ENCODE measurements at regions not wholly inside any gene's neighbourhood (a gene's known extent, or its start where the extent isn't known, plus 50 kb on each side); places are given as distances from the start of the nearest gene placed in this dataset.

DNA sequence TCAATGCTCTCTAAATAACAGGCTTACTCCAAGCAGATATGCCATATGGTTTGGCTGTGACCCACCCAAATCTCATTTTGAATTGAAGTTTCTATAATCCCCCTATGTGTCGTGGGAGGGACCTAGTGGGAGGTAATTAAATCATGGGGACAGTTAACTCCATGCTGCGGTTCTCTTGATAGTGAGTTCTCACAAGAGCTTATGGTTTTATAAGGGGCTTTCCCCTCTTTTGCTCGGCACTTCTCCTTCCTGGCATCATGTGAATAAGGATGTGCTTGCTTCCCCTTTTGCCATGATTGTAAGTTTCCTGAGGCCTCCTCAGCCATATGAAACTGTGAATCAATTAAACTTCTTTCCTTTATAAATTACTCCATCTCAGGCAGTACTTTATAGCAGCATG lies 302.7 kb upstream of the ZC3H15 start:
- intact Hi-C loops (cut with DNase I), result no loop called here
- WGBS, result 82% methylated on average over 3 of the region's 3 CpGs
- TF ChIP-seq POLR2AphosphoS5 (IDR thresholded peaks at IDR 0.05) (no peak), POLR2A (IDR thresholded peaks at IDR 0.05) (no peak)
- TF ChIP-seq, protein P1, sequence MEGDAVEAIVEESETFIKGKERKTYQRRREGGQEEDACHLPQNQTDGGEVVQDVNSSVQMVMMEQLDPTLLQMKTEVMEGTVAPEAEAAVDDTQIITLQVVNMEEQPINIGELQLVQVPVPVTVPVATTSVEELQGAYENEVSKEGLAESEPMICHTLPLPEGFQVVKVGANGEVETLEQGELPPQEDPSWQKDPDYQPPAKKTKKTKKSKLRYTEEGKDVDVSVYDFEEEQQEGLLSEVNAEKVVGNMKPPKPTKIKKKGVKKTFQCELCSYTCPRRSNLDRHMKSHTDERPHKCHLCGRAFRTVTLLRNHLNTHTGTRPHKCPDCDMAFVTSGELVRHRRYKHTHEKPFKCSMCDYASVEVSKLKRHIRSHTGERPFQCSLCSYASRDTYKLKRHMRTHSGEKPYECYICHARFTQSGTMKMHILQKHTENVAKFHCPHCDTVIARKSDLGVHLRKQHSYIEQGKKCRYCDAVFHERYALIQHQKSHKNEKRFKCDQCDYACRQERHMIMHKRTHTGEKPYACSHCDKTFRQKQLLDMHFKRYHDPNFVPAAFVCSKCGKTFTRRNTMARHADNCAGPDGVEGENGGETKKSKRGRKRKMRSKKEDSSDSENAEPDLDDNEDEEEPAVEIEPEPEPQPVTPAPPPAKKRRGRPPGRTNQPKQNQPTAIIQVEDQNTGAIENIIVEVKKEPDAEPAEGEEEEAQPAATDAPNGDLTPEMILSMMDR (IDR thresholded peaks at IDR 0.05), result no peak
- no peaks in the 10 kb centered on the region for H3K4me1 ChIP-seq (replicated peaks)
- no peak overlapping the region for H3K27ac ChIP-seq
- no peak overlapping the region for H3K4me3 ChIP-seq
- no peaks in the 10 kb centered on the region for H3K27me3 ChIP-seq (replicated peaks; ENCODE audit: insufficient read depth)
- DNase-seq (ENCODE audit: low spot score), result no peak
- no peaks in the 10 kb centered on the region for H3K9me3 ChIP-seq
- no peaks in the 10 kb centered on the region for H3K36me3 ChIP-seq

DNA sequence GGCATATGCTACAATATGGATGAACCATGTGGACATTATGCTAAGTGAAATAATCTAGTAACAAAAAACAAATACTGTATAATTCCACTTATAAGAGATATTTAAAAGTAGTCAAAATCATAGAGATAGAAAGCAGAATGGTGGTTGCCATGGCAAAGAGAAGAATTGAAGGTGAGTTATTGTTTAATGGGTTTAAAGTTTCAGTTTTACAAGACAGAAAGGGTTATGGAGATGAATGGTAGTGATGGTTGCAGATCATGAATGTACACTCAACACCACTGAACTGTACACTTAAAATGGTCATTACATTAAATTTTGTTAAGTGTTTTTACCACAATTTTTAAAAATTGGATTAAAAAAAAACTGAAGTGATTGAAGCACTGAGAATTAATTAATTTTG lies 298.2 kb upstream of the ZC3H15 start:
- intact Hi-C loops (cut with DNase I), result no loop called here
- Histone ChIP-seq H3K27ac (no peak overlapping the region), H3K27me3 (replicated peaks; ENCODE audit: insufficient read depth) (no peaks in the 10 kb centered on the region), H3K36me3 (no peaks in the 10 kb centered on the region), H3K4me1 (replicated peaks) (no peaks in the 10 kb centered on the region), H3K4me3 (no peak overlapping the region), H3K9me3 (no peaks in the 10 kb centered on the region)
- no peak for TF ChIP-seq POLR2A (IDR thresholded peaks at IDR 0.05)
- TF ChIP-seq, protein P1 (IDR thresholded peaks at IDR 0.05), result no peak
- TF ChIP-seq POLR2AphosphoS5 (IDR thresholded peaks at IDR 0.05), result no peak
- no peak for DNase-seq (ENCODE audit: low spot score)

DNA sequence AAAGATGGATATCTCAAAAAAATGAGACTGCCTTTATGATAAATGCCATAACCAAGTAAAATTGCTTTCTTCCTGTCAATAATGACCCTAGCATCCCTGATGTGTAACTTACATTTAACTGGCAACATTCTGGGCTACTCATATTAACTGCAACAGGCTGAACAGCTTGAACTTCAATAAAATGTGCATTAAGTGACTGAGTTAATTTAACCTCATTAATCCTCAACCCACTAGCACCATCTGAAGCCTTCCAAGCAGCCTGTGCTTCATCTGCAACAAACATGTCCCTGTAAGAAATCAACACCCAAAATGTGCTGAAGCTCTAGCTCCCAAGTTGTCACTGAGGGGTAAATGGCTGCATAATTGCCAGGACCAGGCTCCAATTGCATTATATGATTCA lies 296.2 kb upstream of the ZC3H15 start:
- intact Hi-C loops (cut with DNase I), result no loop called here
- TF ChIP-seq POLR2AphosphoS5 (IDR thresholded peaks at IDR 0.05), result no peak
- no peak overlapping the region for H3K4me3 ChIP-seq
- H3K27me3 ChIP-seq (replicated peaks; ENCODE audit: insufficient read depth), result no peaks in the 10 kb centered on the region
- no peaks in the 10 kb centered on the region for H3K36me3 ChIP-seq
- no peaks in the 10 kb centered on the region for H3K9me3 ChIP-seq
- H3K4me1 ChIP-seq (replicated peaks), result no peaks in the 10 kb centered on the region
- H3K27ac ChIP-seq, result no peak overlapping the region
- DNase-seq (ENCODE audit: low spot score), result no peak

DNA sequence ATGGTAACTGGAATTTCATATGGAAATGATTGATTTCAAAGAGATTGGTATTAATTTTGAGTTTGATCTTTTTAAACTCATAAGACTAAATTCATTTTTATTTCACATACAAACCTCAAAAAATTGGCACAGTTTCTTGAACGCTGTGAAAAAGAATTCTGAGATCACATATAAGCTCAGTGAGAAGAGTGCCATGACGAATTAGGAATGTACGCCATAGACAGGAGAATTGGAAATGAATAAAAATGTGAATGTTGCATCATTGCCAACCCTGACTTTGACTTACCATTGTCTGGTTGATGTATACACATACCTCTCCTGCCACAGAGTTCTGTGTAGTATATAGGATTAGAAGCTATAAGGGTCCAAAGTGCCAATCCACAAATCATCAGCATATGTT lies 290.4 kb upstream of the ZC3H15 start:
- no peaks in the 10 kb centered on the region for H3K4me1 ChIP-seq (replicated peaks)
- H3K9me3 ChIP-seq, result no peaks in the 10 kb centered on the region
- 94% methylated on average over 3 of the region's 3 CpGs for whole genome bisulfite sequencing
- no peak overlapping the region for H3K4me3 ChIP-seq
- TF ChIP-seq POLR2AphosphoS5 (IDR thresholded peaks at IDR 0.05) (no peak), POLR2A (IDR thresholded peaks at IDR 0.05) (no peak)
- DNase-seq (ENCODE audit: low spot score), result no peak
- H3K27me3 ChIP-seq (replicated peaks; ENCODE audit: insufficient read depth), result no peaks in the 10 kb centered on the region
- H3K27ac ChIP-seq, result no peak overlapping the region
- intact Hi-C loops (cut with DNase I), result no loop called here
- no peaks in the 10 kb centered on the region for H3K36me3 ChIP-seq

DNA sequence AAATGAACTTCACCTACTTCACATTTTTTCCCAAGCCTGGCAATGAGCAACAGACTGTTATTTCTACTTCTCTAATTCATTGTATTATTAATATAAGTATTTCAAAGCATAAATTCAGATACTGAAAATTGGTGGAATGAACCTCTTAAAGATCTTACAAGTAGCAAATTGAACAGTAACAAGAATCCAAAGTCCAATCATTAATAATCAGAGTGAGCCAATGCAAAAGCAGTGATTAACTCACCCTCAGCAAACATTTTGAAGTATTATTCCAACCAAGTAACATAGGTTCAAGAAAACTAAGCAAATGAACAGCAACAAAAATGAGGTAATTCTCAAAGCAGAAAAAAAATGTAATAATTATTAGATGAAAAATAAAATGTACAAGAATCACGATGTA lies 288.1 kb upstream of the ZC3H15 start:
- H3K4me1 ChIP-seq (replicated peaks), result no peaks in the 10 kb centered on the region
- intact Hi-C loops (cut with DNase I), result no loop called here
- no peaks in the 10 kb centered on the region for H3K27me3 ChIP-seq (replicated peaks; ENCODE audit: insufficient read depth)
- no peak overlapping the region for H3K27ac ChIP-seq
- DNase-seq (ENCODE audit: low spot score), result no peak
- no peak for TF ChIP-seq POLR2AphosphoS5 (IDR thresholded peaks at IDR 0.05)
- TF ChIP-seq, protein P1 (IDR thresholded peaks at IDR 0.05), result no peak
- TF ChIP-seq POLR2A (IDR thresholded peaks at IDR 0.05), result no peak
- 93% methylated on average over 1 of the region's 1 CpG for WGBS
- H3K4me3 ChIP-seq, result no peak overlapping the region
- H3K9me3 ChIP-seq, result no peaks in the 10 kb centered on the region
- no peaks in the 10 kb centered on the region for H3K36me3 ChIP-seq

DNA sequence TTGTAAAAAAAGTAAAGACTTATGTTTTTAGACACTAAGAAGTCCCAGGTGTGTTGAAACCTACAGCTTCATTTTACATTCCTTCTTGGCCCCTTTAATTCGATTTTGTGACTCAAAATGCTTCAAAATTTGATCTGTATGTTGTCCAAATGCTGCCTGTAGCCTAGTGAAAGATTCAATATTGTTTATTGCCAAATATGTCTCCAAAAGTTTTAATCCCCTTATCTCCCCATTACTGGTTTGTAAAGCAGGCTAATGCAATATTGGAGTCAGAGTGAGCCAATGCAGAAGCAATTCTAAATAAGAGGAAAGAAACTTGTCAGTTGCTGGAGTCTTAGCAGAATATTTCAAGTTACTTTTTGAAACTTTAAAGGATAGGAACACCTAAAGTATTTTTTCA lies 287.0 kb upstream of the ZC3H15 start:
- intact Hi-C loops (cut with DNase I), result no loop called here
- Histone ChIP-seq H3K27ac (no peak overlapping the region), H3K4me1 (replicated peaks) (no peaks in the 10 kb centered on the region), H3K27me3 (replicated peaks; ENCODE audit: insufficient read depth) (no peaks in the 10 kb centered on the region), H3K9me3 (no peaks in the 10 kb centered on the region), H3K36me3 (no peaks in the 10 kb centered on the region), H3K4me3 (no peak overlapping the region)
- no peak for DNase-seq (ENCODE audit: low spot score)
- 82% methylated on average over 1 of the region's 1 CpG for WGBS
- TF ChIP-seq, protein P1 (IDR thresholded peaks at IDR 0.05), result no peak
- TF ChIP-seq POLR2AphosphoS5 (IDR thresholded peaks at IDR 0.05) (no peak), POLR2A (IDR thresholded peaks at IDR 0.05) (no peak)

All from prostate gland (tissue), 2 donors.